ENCODE measurements at regions not wholly inside any gene's neighbourhood (a gene's known extent, or its start where the extent isn't known, plus 50 kb on each side); places are given as distances from the start of the nearest gene placed in this dataset.

GRCh38 chr2:217033186-217033585 is 173.3 kb upstream of the TNP1 start:
- DNase-seq (ENCODE audit: low read depth): no peak
- no peak for TF ChIP-seq CTCF (conservative IDR thresholded peaks at IDR 0.05; ENCODE audit: low read depth, low read length)

GRCh38 chr2:217031445-217031844 is 171.6 kb upstream of the TNP1 start:
- H3K4me3 ChIP-seq (ENCODE audit: low read length): no peak overlapping the region
- no peak for DNase-seq (ENCODE audit: low read depth)
- TF ChIP-seq CTCF (conservative IDR thresholded peaks at IDR 0.05; ENCODE audit: low read depth, low read length): no peak

More at GRCh38 chr2:217033186-217033585, 173.3 kb upstream of the TNP1 start:
- H3K4me3 ChIP-seq (ENCODE audit: low read length): no peak overlapping the region

- no peak for TF ChIP-seq CTCF (conservative IDR thresholded peaks at IDR 0.05; ENCODE audit: low read depth, low read length)
- DNase-seq (ENCODE audit: low read depth): no peak
- H3K4me3 ChIP-seq (ENCODE audit: low read length): no peak overlapping the region
These were observed 170.2 kb upstream of the TNP1 start for GRCh38 chr2:217030081-217030480.

GRCh38 chr2:217028128-217028527 is 168.3 kb upstream of the TNP1 start:
- no peak for TF ChIP-seq CTCF (conservative IDR thresholded peaks at IDR 0.05; ENCODE audit: low read depth, low read length)
- no peak for DNase-seq (ENCODE audit: low read depth)
- no peak overlapping the region for H3K4me3 ChIP-seq (ENCODE audit: low read length)

GRCh38 chr2:217027414-217027813 is 167.6 kb upstream of the TNP1 start:
- TF ChIP-seq CTCF (conservative IDR thresholded peaks at IDR 0.05; ENCODE audit: low read depth, low read length): no peak
- DNase-seq (ENCODE audit: low read depth): no peak
- no peak overlapping the region for H3K4me3 ChIP-seq (ENCODE audit: low read length)

GRCh38 chr2:217026569-217026968 is 166.7 kb upstream of the TNP1 start:
- no peak for TF ChIP-seq CTCF (conservative IDR thresholded peaks at IDR 0.05; ENCODE audit: low read depth, low read length)

GRCh38 chr2:217026161-217026560 is 166.3 kb upstream of the TNP1 start:
- TF ChIP-seq CTCF (conservative IDR thresholded peaks at IDR 0.05; ENCODE audit: low read depth, low read length): no peak
- no peak for DNase-seq (ENCODE audit: low read depth)
- no peak overlapping the region for H3K4me3 ChIP-seq (ENCODE audit: low read length)

More at GRCh38 chr2:217026569-217026968, 166.7 kb upstream of the TNP1 start:
- H3K4me3 ChIP-seq (ENCODE audit: low read length): no peak overlapping the region
- DNase-seq (ENCODE audit: low read depth): no peak

All from retinal pigment epithelial cell (primary cell).